NB4 (cell line): ENCODE measurements at regions not wholly inside any gene's neighbourhood (a gene's known extent, or its start where the extent isn't known, plus 50 kb on each side); places are given as distances from the start of the nearest gene placed in this dataset.

ENCODE experiments used
- POLR2A ChIP-seq: IDR thresholded peaks from 2 replicates; pipeline ENCODE4 v1.6.1; 2011; ENCODE audit warnings: mild to moderate bottlenecking; ENCODE audit not compliant: insufficient read length; ENCODE audit errors: extremely low read depth
- TF ChIP-seq, protein P1 (sequence below): IDR thresholded peaks from one replicate; pipeline ENCODE4 v1.5.1; 2012; ENCODE audit warnings: low read depth, low read length
- TF ChIP-seq, protein P2 (sequence below): IDR thresholded peaks from 2 replicates; pipeline ENCODE4 v1.6.1; 2011; ENCODE audit warnings: low read depth, low read length

DNA sequence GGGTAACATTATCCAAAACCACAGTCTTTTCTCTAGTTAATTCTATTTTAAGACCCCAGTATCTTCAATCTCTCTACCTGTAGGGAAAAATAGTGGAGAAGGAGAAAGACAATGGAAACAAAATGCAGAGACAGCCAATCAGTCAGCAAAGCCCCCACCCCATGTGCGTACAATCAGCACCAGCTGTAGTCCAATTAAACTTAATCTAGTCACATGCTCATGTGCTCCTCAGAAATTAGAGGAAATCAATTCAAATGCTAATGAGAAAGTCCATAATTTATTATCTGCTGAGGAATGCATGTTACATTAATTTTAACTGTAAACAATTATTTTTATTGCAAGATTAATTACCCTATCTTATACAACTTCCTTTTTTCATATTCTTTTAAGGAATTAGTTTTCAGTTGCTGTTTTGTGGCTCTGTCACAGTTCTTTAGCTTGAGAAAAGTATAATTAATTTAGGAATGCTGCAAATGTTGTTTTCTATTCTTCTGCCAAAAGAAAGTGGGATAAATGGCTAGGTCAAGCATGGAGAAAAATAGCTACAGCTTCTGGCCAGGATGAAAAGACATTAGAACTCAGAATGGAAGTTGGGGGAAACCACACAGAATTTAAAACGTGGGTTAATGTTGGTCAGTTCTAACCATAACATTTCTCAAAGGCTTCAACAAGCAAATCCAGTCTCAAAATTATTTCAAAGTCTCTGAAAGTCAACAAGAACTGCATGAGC lies 232.4 kb upstream of the HNRNPA3 start:
- TF ChIP-seq, protein P1, sequence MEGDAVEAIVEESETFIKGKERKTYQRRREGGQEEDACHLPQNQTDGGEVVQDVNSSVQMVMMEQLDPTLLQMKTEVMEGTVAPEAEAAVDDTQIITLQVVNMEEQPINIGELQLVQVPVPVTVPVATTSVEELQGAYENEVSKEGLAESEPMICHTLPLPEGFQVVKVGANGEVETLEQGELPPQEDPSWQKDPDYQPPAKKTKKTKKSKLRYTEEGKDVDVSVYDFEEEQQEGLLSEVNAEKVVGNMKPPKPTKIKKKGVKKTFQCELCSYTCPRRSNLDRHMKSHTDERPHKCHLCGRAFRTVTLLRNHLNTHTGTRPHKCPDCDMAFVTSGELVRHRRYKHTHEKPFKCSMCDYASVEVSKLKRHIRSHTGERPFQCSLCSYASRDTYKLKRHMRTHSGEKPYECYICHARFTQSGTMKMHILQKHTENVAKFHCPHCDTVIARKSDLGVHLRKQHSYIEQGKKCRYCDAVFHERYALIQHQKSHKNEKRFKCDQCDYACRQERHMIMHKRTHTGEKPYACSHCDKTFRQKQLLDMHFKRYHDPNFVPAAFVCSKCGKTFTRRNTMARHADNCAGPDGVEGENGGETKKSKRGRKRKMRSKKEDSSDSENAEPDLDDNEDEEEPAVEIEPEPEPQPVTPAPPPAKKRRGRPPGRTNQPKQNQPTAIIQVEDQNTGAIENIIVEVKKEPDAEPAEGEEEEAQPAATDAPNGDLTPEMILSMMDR = no peak
- no peak for TF ChIP-seq POLR2A
- TF ChIP-seq, protein P2, sequence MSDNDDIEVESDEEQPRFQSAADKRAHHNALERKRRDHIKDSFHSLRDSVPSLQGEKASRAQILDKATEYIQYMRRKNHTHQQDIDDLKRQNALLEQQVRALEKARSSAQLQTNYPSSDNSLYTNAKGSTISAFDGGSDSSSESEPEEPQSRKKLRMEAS = no peak
